ENCODE measurements at regions not wholly inside any gene's neighbourhood (a gene's known extent, or its start where the extent isn't known, plus 50 kb on each side); places are given as distances from the start of the nearest gene placed in this dataset.

- DNase-seq (ENCODE audit: low read depth in 2 of 3, low spot score in 2 of 3) = no peak
Observed at GRCh38 chr7:21140622-21141021, 287.3 kb upstream of the SP4 start.

- no peak for DNase-seq (ENCODE audit: low read depth in 2 of 3, low spot score in 2 of 3)
Observed at GRCh38 chr7:21141476-21141875, 286.4 kb upstream of the SP4 start.

DNA sequence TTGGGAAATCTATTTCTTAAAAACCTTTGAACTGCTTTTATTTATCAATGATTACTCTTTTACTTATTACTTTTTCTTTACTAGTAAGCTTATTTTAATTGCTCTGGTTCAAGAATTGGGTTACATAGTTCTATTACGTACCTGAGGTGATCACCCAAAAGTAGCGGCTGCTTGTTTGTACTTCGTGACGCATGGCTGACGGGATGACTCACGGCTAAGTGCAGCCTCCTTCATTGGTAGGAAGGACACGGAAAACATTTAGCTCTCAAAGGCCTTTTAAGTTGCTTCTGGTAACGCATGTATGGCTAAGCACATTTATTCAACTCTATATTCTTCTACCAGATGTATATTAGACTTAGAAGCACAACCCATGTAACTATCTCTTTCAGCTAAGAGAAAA is 285.8 kb upstream of the SP4 start:
- no peak for DNase-seq (ENCODE audit: low read depth in 2 of 3, low spot score in 2 of 3)

DNA sequence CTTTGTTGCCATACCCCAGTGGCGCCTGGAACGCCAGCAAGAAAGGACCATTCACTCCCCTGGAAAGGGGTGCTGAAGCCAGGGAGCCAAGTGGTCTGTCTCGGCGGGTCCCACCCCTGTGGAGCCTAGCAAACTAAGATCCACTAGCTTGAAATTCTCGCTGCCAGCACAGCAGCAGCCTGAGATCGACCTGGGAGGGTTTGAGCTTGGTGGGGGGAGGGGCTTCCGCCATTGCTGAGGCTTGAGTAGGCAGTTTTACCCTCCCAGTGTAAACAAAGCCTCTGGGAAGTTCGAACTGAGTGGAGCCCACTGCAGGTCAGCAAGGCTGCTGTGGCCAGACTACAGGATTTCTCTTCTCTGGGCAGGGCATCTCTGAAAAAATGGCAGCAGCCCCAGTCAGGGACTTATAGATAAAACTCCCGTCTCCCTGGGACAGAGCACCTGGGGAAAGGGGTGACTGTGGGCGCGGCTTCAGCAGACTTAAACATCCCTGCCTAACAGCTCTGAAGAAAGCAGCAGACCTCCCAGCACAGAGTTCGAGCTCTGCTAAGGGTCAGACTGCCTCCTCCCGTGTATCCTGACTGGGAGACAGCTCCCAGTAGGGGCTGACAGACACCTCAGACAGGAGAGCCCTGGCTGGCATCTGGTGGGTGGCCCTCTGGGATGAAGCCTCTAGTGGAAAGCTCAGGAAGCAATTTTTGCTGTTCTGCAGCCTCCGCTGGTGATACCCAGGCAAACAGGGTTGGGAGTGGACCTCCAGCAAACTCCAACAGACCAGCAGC is 281.1 kb upstream of the SP4 start:
- no peak for DNase-seq (ENCODE audit: low read depth in 2 of 3, low spot score in 2 of 3)

- DNase-seq (ENCODE audit: low read depth in 2 of 3, low spot score in 2 of 3) = no peak
Observed at GRCh38 chr7:21149809-21150208, 278.1 kb upstream of the SP4 start.

GRCh38 chr7:21154614-21155013 is 273.3 kb upstream of the SP4 start:
- no peak for DNase-seq (ENCODE audit: low read depth in 2 of 3, low spot score in 2 of 3)

- DNase-seq (ENCODE audit: low read depth in 2 of 3, low spot score in 2 of 3) = no peak
Observed at GRCh38 chr7:21159506-21159905, 268.4 kb upstream of the SP4 start.

- no peak for DNase-seq (ENCODE audit: low read depth in 2 of 3, low spot score in 2 of 3)
Observed at GRCh38 chr7:21160401-21160800, 267.5 kb upstream of the SP4 start.

- DNase-seq (ENCODE audit: low read depth in 2 of 3, low spot score in 2 of 3) = no peak
Observed at GRCh38 chr7:21167942-21168341, 259.9 kb upstream of the SP4 start.

GRCh38 chr7:21169667-21170580 is 258.0 kb upstream of the SP4 start:
- DNase-seq (ENCODE audit: low read depth in 2 of 3, low spot score in 2 of 3) = no peak

- no peak for DNase-seq (ENCODE audit: low read depth in 2 of 3, low spot score in 2 of 3)
Observed at GRCh38 chr7:21172800-21173199, 255.1 kb upstream of the SP4 start.

GRCh38 chr7:21173436-21173835 is 254.4 kb upstream of the SP4 start:
- no peak for DNase-seq (ENCODE audit: low read depth in 2 of 3, low spot score in 2 of 3)

DNA sequence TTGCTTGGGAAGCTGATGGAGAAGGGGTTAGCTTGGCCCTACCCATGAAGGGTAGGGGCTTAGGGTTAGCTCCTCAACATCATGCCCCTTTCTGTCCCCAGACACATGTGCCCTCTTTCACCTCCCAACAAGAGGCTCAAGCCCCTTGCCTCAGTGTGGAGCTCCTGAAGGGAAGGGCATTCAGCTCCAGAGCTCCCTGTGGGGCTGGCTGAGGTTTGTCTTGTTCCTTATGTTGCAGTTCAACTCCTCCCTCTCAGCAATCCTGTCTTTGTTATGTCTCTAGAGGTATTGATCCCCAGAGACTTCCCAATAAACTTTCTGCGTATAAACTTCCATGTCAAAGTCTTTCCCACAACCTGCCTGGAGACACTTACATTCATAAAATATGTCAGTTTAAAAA is 252.2 kb upstream of the SP4 start:
- DNase-seq (ENCODE audit: low read depth in 2 of 3, low spot score in 2 of 3) = no peak

DNA sequence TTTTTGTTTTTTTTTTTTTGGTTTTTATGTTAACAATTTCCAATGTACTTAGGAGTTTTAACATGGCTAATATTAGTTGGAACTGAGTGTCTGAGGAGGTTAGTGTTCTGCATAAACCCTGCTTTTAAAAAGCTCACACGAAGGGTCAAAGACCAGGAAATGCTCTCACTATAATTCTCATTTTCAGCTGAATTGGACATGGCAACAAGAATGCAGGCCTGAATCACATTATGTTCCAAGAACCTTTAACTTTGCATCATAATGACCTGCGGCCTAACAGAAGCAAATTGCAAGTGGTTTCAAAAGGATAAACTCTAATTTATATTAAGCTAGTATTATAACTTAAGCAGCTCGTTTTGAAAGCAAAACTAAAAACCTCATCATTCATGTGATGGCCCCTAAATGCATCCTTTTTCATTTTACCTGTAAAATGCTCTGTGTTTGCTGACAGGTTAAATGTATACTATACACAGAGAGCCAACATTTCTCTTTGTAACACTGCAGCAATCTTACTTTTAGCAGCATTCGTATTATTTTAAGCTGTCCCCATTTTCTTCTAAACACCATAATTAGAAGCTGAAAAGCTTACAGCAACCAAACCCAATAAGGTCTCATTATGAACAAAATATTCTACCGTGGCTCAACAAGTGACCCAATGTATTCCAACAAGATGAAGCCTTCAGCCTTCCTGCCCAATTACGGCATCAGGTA is 242.8 kb upstream of the SP4 start:
- no peak for DNase-seq (ENCODE audit: low read depth in 2 of 3, low spot score in 2 of 3)

GRCh38 chr7:21185653-21186265 is 242.1 kb upstream of the SP4 start:
- DNase-seq (ENCODE audit: low read depth in 2 of 3, low spot score in 2 of 3) = no peak

DNA sequence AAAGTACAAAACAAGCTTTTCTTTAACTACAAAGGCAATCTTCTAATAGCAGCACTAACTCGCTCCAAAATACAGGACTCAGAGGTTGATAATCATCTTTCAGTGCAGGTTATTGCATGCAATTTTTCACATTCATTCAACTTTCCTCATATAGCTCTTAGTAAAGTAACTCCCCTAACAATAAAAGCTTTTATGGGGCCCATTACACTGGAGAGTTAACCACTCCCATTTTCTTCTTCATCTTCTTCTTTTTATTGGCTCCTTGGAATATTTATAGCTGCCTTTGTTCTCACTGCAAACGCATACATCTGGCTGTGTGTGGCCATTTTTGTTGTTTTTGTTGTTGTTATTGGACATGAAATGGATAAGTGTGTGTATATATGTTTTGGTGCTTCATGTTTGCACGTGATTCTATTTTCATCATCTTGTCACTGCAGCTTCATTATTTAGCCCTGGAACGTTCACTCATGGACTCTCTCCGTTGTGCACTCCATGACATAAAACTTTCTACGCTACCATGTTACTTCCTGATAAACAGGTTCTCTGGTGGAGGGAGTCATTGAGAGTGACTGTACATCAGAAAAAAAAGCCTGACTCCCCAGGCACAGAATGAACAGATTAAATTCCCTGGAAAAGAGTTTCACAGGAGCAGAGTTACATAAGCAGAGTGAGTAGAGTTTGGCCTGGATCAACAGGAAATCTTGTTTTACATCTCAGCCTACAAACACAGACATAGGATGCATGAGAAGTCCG is 236.4 kb upstream of the SP4 start:
- DNase-seq (ENCODE audit: low read depth in 2 of 3, low spot score in 2 of 3) = no peak

DNA sequence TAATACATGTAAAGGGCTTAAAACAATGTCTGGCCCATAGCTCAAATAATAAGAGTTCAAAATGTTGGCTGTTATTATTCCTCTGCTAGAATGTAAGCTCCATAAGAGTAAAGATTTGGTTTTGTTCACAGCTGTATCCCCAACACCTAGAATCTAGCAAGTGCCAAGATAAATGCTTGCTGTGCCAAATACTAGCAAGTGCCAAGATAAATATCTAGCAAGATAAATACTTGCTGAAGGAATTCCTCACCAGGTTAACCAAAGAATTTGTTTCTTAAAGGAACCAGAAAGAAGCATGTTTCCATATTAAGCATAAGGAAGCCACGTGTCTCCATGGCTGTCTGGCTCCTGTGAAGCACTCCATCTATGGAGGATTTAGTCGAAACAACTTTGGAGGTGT is 235.2 kb upstream of the SP4 start:
- no peak for DNase-seq (ENCODE audit: low read depth in 2 of 3, low spot score in 2 of 3)

DNA sequence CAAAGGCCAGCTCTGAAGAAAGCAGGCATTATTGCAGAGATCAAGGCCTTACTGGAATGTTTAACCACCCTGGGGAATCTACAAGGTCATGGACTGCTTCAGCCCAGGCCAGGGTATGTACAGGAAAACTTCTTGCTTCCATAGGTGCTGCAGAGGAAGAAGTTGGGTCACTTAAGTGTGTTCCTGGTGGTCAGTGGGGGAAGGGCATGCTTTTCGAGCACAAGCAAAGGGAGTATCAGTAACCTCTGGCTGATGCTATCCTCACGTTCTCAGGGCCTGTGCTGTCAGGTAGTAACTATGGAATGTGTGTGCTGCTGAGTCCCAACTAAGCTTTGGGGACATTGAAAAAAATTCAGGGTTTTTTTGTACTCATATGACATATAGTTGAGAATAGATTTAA is 234.0 kb upstream of the SP4 start:
- DNase-seq (ENCODE audit: low read depth in 2 of 3, low spot score in 2 of 3) = no peak

- no peak for DNase-seq (ENCODE audit: low read depth in 2 of 3, low spot score in 2 of 3)
Observed at GRCh38 chr7:21194936-21195335, 232.9 kb upstream of the SP4 start.

GRCh38 chr7:21198921-21199320 is 229.0 kb upstream of the SP4 start:
- DNase-seq (ENCODE audit: low read depth in 2 of 3, low spot score in 2 of 3) = no peak

DNA sequence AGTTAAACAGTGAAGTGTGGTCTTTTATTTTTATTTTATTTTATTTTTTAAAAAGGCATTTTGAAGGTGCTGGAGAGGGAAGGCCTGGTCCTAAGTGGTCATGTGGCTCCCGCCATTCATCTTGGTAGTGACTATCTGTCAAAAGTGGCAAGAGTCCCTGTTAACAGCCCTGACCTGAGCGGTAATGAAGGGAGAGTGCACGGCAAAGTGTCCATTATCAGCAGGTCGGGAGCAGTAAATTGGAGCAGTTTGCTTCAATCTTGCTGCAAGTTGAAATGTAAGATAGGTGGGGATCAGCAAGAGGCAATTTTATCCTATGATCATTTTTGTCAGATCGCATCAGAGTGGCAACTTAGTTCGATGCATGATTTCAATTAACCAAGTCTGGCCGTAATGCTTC is 227.4 kb upstream of the SP4 start:
- no peak for DNase-seq (ENCODE audit: low read depth in 2 of 3, low spot score in 2 of 3)
